HG03025 (cell line): ENCODE measurements at regions not wholly inside any gene's neighbourhood (a gene's known extent, or its start where the extent isn't known, plus 50 kb on each side); places are given as distances from the start of the nearest gene placed in this dataset.
"Not testable (repeated sequence)": the region's sequence is repeated elsewhere in the genome, so short reads cannot be mapped to it uniquely, and the experiment has no call there.

ENCODE experiments used
- ATAC-seq: cut with Tn5 transposase; IDR thresholded peaks from one replicate; pipeline ENCODE4 v1.9.1; 2021; ENCODE audit warnings: mild to moderate bottlenecking, moderate library complexity; ENCODE audit not compliant: unreplicated experiment, low FRiP score

DNA sequence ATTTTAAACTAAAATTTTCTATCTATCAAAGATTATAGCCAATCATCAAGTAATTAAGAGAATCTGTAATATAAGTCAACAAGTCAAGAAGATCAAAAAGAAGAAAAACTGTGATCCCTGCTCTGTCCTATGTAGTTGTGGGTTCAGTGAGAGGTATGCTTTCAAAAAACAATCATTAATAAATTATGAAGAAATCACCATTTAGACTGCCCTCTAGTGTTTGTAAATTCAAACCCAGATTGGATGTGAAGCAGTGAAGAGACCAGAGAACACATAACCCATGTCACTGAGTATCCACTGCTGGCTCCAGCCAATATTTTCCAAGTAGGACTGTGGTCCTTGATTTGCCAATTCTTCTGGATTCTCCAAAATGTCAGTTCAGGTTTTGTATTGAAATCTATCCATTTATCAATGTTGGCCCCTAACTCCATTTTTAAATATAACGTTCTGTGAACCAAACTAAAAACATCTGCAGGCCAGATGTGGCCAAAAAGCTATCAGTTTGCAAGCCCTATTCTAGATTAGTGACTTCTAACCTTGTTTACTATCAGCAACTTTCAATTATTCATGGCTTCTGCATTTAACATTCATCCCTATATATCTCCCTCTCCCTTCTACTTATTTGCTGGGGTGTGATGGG is 467.5 kb upstream of the CXADR start:
- no peak for ATAC-seq

- no peak for ATAC-seq
These were observed 463.9 kb upstream of the CXADR start for GRCh38 chr21:17048974-17049373.

- no peak for ATAC-seq
These were observed 462.7 kb upstream of the CXADR start for GRCh38 chr21:17050156-17050555.

DNA sequence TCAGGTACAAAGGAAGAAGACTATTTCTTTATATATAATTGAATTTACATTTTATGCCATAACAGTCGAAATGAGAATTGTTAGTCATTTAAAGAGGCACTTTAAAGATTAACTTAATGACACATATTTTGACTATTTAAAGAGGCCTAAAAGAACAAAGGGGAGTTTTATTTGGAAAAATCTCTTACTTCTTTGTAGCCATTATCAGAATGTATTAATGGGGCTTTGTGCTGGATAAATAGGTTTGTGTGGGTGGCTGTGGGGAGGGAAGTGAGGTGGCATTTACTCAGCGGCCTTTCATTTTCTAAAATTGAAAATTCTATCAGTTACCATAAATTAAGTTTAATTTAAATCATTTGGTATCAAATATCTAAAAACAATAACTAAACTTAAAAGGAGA is 462.2 kb upstream of the CXADR start:
- no peak for ATAC-seq

DNA sequence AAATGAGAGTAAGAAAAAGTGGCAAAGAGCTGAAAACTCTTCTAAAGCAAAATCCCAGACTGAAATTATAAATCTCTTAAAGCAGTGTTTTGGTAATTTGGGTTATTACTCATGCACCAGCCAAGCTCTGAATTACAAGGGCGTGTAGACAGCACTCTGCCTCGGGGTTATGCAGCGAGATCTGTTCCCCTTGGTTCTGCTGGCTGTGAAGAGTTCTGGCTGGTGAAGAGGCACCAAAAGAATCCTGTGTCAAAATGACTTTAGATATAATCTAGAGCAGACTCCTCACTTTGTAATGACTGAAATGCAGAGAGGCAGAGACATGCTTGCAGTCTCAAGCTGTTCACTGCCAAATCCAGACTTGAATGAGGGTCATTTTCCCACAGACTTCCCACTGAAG is 461.8 kb upstream of the CXADR start:
- ATAC-seq: no peak

DNA sequence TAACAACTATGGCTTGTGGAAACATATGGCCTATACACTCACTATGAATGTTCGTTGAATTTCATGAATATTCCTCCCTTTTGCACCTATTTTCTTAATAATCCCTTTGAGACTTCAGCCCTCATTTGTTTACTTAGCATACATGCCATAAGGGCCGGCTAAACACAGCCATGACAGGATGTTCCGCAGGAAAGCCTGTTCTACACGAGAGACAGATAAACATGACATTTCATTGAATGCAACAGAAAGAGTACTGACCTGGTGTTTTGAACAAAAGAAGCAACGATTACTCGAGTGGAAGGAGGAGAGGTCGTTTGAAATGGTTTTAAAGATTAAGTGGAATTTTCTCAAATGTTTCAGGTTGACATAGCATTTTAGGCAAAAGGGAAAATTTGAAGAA is 459.5 kb upstream of the CXADR start:
- ATAC-seq: no peak

- ATAC-seq: no peak
These were observed 452.9 kb upstream of the CXADR start for GRCh38 chr21:17059936-17060335.

DNA sequence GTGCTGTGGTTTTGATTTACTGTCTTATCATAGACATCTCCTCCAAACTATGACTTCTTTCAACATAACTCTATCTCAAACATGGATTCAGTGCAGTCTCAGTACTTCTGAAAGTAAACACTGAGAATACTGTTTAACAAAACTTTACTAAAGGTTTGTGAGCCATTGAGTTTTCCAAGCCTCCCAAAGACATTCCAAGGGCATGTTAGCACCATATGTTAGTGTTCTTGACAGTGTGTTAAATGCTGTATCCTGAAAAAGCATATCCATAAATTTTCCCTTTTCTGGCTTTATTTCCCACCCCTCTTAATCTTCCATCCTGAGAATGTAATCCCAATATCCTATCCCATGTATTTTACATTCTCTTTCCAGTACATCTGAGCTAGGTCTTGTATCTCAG is 446.8 kb upstream of the CXADR start:
- ATAC-seq: no peak

DNA sequence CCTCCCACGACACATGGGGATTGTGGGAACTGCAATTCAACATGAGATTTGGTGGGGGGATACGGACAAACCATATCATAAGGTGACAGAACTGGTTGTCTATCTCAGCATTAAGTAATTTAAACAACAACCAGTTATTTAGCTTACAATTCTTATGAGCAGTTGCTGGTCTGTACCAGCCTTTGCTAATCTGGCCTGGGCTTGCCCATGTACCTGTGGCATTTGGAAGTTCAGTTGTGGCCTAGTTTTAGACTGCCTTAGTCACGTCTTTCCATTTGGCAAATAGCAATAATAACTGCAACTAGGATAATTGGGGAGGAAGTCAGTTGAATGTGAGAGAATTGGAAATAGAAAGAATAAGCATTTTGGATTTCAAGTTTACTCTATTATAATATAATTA is 441.8 kb upstream of the CXADR start:
- no peak for ATAC-seq

DNA sequence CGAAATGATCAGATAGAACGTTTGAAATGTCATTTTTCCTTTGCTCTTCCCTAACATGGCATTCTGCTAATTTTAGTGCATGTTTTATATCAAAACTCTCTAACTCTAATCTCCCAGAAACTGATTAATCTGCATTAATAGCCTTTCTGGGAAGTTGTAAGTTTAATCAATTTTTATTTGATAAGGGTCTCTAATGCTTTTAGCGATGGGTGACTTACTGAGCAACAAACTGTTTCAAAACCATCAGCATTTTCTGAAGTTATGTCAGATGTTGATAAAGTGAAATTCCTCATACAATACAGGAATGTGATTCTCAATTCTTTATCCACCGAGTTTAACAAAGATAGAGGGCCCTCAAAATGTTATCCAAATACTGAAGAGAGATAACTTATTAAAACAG is 431.6 kb upstream of the CXADR start:
- no peak for ATAC-seq

GRCh38 chr21:17082843-17083483 is 429.9 kb upstream of the CXADR start:
- ATAC-seq: no peak

DNA sequence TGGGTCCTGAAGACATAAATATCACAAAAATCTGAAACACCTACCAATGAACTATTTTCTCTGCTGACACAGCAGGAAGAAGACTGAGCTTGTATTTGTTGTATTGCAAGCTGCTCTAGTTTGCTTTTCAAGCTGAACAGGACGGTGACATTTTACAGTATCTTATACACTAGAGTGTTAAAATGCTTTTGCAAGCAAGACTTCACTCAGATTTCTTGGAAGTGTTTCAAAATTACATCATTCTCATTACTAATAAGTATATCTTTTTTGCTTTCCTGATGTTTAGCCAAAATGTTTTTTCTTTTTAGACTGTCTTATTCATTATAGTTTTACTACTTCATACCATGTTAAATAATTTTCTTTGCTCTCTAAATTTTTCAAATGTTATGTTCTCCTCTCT is 427.1 kb upstream of the CXADR start:
- ATAC-seq: no peak

- ATAC-seq: no peak
These were observed 424.3 kb upstream of the CXADR start for GRCh38 chr21:17088500-17088899.

GRCh38 chr21:17089091-17089491 is 423.8 kb upstream of the CXADR start:
- no peak for ATAC-seq

GRCh38 chr21:17101696-17102095 is 411.1 kb upstream of the CXADR start:
- ATAC-seq: no peak

DNA sequence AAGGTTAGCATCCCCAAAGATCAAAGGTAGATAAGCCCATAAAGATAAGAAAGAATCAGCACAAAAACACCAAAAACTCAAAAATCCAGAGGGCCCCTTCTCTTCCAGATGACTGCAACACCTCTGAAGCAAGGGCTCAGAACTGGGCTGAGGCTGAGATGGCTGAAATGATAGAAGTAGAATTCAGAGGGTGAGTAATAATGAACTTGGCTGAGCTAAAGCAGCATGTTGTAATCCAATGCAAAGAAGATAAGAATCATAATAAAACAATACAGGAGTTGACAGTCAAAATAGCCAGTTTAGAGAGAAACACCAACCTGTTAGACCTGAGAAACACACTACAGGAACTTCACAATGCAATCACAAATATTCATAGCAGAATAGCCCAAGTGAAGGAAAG is 406.9 kb upstream of the CXADR start:
- no peak for ATAC-seq

- ATAC-seq: no peak
These were observed 398.8 kb upstream of the CXADR start for GRCh38 chr21:17114045-17114444.

GRCh38 chr21:17118638-17119384 is 394.0 kb upstream of the CXADR start:
- no peak for ATAC-seq

DNA sequence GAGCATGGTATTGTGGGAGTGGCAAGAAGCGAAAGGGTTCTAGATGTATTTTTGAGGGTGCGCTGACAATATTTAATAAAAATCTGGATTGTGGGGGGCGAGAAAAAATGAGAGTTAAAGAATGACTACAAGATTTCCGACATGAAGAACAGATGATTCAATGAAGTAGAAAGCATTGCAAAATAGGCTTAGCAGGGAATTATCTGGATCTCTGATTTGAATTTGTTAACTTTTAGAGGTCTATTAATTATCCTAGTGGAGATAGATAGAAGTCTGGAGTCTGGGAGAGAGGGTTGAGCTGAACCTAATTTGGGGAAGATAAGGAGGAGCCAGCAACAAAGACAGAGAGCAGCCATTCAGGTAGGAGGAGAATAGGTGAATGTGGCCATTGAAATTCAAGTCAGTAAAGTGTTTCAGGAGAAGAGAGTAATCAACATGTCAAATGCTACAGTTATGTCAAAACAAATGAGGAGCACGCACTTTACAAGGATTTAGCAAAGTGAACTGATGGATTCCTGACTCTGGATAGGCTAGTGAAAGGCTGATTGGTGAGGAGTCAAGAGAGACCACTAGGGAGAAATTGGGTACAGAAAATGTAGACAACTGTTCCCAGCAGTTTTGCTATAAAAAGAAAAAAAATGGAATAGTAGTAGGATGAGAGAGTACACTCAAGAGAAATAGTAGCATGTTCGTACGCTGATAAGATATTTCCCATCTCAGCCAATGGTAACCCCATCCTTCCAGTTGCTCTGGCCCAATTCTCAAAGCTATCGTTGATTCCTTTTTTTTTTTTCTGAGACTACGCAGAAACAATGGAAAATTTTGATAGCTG is 393.2 kb upstream of the CXADR start:
- no peak for ATAC-seq

GRCh38 chr21:17127395-17127794 is 385.4 kb upstream of the CXADR start:
- ATAC-seq: not testable (repeated sequence)

DNA sequence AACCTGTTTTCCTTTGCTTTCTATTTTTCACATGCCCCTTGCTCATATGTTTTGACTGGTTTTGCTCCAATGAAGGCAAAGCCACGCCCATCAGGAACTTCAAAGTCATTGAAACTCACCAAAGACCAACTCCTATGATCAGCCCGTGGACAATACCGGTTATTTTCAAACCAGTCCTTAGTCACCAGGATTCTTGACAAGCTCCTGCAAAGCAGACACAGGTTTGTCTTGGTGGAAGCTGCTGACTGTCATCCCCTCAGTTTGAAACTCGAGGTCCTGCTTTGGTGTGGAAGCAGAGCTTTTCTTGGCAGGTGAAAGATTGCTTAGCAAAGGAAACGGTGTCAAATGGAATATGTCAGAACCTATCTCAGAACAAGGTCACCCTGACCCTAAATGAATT is 384.7 kb upstream of the CXADR start:
- no peak for ATAC-seq
